ENCODE measurements at regions not wholly inside any gene's neighbourhood (a gene's known extent, or its start where the extent isn't known, plus 50 kb on each side); places are given as distances from the start of the nearest gene placed in this dataset.

DNA sequence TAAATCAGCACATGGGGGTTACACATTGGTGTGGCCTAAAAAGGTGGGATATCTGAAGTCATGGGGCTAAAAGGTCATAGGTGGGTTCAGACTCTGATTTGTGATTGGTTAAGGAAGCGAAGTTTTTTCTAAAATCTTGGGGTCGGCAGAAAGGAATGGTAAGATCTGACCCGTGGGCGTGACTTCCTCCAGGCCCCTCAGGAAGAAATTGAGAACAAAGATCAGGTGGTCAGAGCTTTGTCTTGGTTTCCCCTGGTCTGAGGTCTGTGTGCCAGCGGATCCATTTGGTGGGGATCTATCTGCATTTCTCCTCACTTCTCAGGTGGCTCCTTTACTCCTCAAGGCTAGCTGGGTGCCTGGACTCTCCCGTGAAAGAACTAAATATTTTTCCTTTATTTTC, 302.8 kb downstream of the ABCC12 start:
- DNase-seq (ENCODE audit: low read depth) = no peak
- H3K4me3 ChIP-seq (ENCODE audit: low read depth, low read length) = no peak overlapping the region
- TF ChIP-seq, protein P1, sequence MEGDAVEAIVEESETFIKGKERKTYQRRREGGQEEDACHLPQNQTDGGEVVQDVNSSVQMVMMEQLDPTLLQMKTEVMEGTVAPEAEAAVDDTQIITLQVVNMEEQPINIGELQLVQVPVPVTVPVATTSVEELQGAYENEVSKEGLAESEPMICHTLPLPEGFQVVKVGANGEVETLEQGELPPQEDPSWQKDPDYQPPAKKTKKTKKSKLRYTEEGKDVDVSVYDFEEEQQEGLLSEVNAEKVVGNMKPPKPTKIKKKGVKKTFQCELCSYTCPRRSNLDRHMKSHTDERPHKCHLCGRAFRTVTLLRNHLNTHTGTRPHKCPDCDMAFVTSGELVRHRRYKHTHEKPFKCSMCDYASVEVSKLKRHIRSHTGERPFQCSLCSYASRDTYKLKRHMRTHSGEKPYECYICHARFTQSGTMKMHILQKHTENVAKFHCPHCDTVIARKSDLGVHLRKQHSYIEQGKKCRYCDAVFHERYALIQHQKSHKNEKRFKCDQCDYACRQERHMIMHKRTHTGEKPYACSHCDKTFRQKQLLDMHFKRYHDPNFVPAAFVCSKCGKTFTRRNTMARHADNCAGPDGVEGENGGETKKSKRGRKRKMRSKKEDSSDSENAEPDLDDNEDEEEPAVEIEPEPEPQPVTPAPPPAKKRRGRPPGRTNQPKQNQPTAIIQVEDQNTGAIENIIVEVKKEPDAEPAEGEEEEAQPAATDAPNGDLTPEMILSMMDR (IDR thresholded peaks at IDR 0.05; ENCODE audit: insufficient read depth, low read depth, low read length, missing control alignments) = no peak

DNA sequence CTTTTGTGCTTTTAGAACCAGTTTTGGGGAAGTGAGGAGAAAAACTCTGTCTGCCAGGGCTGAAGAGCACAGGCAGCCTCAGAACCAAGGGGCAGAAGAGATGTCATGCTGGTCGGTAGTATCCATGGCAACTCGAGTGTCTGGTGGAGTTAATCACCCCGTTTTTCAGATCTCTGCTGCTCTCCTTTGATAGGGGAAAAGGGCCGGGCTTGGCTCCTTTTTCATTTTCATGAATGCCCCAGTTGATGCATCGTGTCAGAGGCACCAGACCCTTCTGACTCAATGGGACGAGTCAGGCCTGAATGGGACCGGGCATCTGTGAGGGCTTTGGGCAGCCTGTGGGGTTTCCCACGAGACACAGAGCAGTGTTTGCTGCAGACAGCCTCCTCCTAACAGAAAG, 304.6 kb downstream of the ABCC12 start:
- no peak overlapping the region for H3K4me3 ChIP-seq (ENCODE audit: low read depth, low read length)
- no peak for DNase-seq (ENCODE audit: low read depth)
- TF ChIP-seq, protein P1 (IDR thresholded peaks at IDR 0.05; ENCODE audit: insufficient read depth, low read depth, low read length, missing control alignments) = no peak

DNA sequence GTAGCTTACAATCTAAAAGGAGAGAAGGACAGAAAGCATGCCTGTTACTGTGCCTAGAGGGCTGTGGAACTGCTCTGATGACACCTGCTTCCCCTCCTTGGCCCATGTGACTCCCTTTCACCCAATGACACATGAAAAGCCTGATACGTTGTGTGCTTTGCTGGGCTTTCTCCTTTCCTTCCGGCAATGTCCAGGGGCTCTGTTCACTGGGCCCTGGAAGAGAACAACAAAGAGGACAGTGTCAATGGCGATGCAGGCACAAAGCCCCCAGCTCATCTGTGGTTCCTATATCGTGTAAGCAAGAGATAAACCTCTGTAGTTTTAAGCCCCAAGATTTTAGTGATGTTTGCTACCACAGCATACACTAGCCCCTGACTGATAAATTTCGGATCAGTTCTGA, 306.1 kb downstream of the ABCC12 start:
- TF ChIP-seq, protein P1 (IDR thresholded peaks at IDR 0.05; ENCODE audit: insufficient read depth, low read depth, low read length, missing control alignments) = no peak
- H3K4me3 ChIP-seq (ENCODE audit: low read depth, low read length) = no peak overlapping the region
- no peak for DNase-seq (ENCODE audit: low read depth)

DNA sequence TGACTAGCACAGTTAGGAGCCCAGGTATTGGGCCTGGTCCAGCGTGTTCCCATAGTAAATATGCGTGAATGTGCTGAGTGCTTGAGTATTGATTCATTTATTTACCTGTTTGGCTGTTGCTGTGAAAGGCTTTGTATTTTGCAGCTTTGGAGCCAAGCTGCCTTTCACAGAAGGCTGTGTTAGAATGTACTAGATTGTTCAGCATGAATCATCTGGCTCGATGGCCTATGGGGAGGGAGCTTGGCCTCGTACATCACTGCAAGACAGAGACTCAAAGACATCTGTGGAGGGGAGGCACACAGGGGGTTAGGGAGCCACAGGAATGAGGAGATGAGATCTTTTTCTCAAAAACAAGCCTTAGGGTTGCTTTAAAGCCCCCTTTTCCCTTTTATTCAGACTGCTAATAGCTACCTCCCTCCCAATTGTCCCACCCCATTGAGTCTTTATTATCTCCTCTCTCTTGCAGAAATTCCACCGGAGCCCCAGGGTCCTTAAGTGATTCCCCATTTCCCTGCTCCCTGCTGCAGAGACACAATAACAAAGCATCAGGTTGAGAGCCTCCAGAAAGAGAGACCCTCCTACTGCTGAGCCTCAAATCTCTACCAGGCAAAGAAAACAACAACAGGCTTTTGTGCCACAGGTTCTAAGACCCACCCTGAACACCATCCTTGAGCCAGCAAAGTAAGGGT, 307.2 kb downstream of the ABCC12 start:
- no peak for DNase-seq (ENCODE audit: low read depth)
- TF ChIP-seq, protein P1 (IDR thresholded peaks at IDR 0.05; ENCODE audit: insufficient read depth, low read depth, low read length, missing control alignments) = no peak

DNA sequence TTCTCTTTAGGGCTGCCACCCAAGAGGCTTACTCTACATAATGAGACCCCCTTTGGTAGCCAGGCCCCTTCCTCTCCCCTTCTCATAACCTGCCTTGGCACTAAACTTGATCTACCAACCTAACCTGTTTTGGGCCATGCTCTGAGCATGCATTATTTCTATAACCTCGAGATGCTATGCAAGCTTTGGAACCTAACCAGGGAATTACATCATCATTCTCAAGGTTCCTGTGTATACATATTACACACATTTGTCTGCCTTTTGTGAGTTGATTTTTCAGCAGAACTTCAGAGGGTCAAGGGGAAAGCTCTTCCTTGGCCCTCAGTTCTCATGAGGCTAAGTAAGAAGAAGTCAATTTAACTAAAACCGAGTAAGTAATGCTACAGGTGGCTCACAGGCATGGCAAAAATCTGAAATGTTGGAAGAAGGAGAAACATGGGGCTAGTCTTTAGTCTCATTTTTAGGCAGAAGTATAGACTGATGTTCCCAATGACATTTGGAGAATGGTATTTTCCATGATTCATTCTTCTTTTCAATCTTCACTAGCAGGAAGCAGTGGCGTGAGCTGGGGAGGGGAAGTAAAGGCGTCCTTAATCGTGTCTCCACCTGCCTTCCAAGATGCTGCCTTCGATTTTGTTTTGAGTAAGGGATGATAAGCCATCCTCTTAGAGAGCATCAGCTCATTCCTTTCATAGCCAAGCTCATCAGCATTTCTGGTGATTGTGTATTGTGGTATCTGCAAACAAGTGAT, 308.4 kb downstream of the ABCC12 start:
- TF ChIP-seq, protein P1 (IDR thresholded peaks at IDR 0.05; ENCODE audit: insufficient read depth, low read depth, low read length, missing control alignments) = no peak
- no peak overlapping the region for H3K4me3 ChIP-seq (ENCODE audit: low read depth, low read length)
- DNase-seq (ENCODE audit: low read depth) = no peak

More for the DNA sequence above, 307.2 kb downstream of the ABCC12 start:
- H3K4me3 ChIP-seq (ENCODE audit: low read depth, low read length) = no peak overlapping the region

DNA sequence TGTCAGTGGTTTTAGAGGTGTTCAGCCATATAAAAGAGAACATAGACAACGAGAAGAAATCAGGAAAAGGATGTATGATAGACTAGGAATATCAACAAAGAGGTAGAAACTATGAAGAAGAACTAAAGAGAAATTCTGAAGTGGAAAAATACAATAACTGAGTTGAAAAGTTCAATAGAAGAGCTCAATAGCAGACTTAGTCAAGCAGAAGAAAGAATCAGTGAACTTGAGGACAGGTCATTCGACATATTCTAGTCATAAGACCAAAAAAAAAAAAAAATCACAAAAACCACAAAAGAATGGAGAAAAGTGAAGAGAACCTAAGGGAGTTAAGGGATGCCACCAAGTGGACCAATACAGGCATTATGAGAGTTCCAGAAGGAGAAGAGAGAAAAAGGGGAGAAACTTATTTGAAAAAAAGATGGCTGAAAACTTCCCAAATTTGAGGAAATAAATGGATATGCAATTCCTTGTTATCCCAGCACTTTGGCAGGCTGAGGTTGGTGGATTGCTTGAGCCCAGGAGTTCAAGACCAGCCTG, 321.2 kb downstream of the ABCC12 start:
- DNase-seq (ENCODE audit: low read depth) = no peak
- no peak overlapping the region for H3K4me3 ChIP-seq (ENCODE audit: low read depth, low read length)
- TF ChIP-seq, protein P1 (IDR thresholded peaks at IDR 0.05; ENCODE audit: insufficient read depth, low read depth, low read length, missing control alignments) = no peak
